COLO668 (cell line): ENCODE measurements at regions not wholly inside any gene's neighbourhood (a gene's known extent, or its start where the extent isn't known, plus 50 kb on each side); places are given as distances from the start of the nearest gene placed in this dataset.
A peak's percentile ranks its signal among the peaks of the same experiment; 100 is the strongest.
"Not testable (repeated sequence)": the region's sequence is repeated elsewhere in the genome, so short reads cannot be mapped to it uniquely, and the experiment has no call there.

Source experiments
- DNase-seq: peaks from one replicate; lab custom pipeline; 2025; ENCODE audit not compliant: unreplicated experiment; lab: John Stamatoyannopoulos, UW

GRCh38 chr5:20370061-20370460 is 382.1 kb upstream of the CDH18 start:
- no peak for DNase-seq

GRCh38 chr5:20369518-20369885 is 381.5 kb upstream of the CDH18 start:
- no peak for DNase-seq

GRCh38 chr5:20368571-20369517 is 380.8 kb upstream of the CDH18 start:
- DNase-seq: no peak

- no peak for DNase-seq
Measured at GRCh38 chr5:20367178-20367577, 379.2 kb upstream of the CDH18 start.

GRCh38 chr5:20360263-20360662 is 372.3 kb upstream of the CDH18 start:
- no peak for DNase-seq

- no peak for DNase-seq
Measured at GRCh38 chr5:20359377-20359776, 371.4 kb upstream of the CDH18 start.

- no peak for DNase-seq
Measured at GRCh38 chr5:20353499-20353898, 365.5 kb upstream of the CDH18 start.

GRCh38 chr5:20351849-20352248 is 363.8 kb upstream of the CDH18 start:
- no peak for DNase-seq

GRCh38 chr5:20348321-20348720 is 360.3 kb upstream of the CDH18 start:
- no peak for DNase-seq

GRCh38 chr5:20347334-20347733 is 359.3 kb upstream of the CDH18 start:
- DNase-seq: no peak

GRCh38 chr5:20340126-20340525 is 352.1 kb upstream of the CDH18 start:
- no peak for DNase-seq

GRCh38 chr5:20335978-20336377 is 348.0 kb upstream of the CDH18 start:
- DNase-seq: peak; percentile 9

- DNase-seq: no peak
Measured at GRCh38 chr5:20331826-20332225, 343.8 kb upstream of the CDH18 start.

GRCh38 chr5:20323323-20323722 is 335.3 kb upstream of the CDH18 start:
- no peak for DNase-seq

GRCh38 chr5:20307391-20307790 is 319.4 kb upstream of the CDH18 start:
- DNase-seq: no peak

- no peak for DNase-seq
Measured at GRCh38 chr5:20305463-20305862, 317.5 kb upstream of the CDH18 start.

GRCh38 chr5:20304570-20304969 is 316.6 kb upstream of the CDH18 start:
- not testable (repeated sequence) for DNase-seq

- DNase-seq: no peak
Measured at GRCh38 chr5:20300110-20300509, 312.1 kb upstream of the CDH18 start.

- DNase-seq: no peak
Measured at GRCh38 chr5:20294696-20295095, 306.7 kb upstream of the CDH18 start.

- no peak for DNase-seq
Measured at GRCh38 chr5:20291766-20292165, 303.8 kb upstream of the CDH18 start.

GRCh38 chr5:20287640-20288039 is 299.6 kb upstream of the CDH18 start:
- no peak for DNase-seq

- no peak for DNase-seq
Measured at GRCh38 chr5:20286512-20286911, 298.5 kb upstream of the CDH18 start.

- DNase-seq: no peak
Measured at GRCh38 chr5:20276959-20277263, 288.9 kb upstream of the CDH18 start.
